OCI-LY3 (cell line): ENCODE measurements at regions not wholly inside any gene's neighbourhood (a gene's known extent, or its start where the extent isn't known, plus 50 kb on each side); places are given as distances from the start of the nearest gene placed in this dataset.

ENCODE experiments used
- H2AFZ ChIP-seq: fragments of 200-600, 300-600 bp; shearing (Covaris generic); 2 replicates; pipeline ENCODE4 v1.6.0; 2014; ENCODE audit warnings: antibody characterized with exemption, low read depth, low read length
- H3K27ac ChIP-seq: fragments of 200-600, 300-600 bp; sonication (generic); 2 replicates; pipeline ENCODE4 v1.5.1; 2014; ENCODE audit warnings: mild to moderate bottlenecking, low read length, moderate library complexity, mixed read lengths
- H3K27me3 ChIP-seq: fragments of 200-600, 300-600 bp; sonication (generic); 2 replicates; pipeline ENCODE4 v1.6.1; 2014; ENCODE audit warnings: low read depth, low read length, mixed read lengths
- H3K36me3 ChIP-seq: fragments of 200-600, 300-600 bp; sonication (generic); replicated peaks from 2 replicates; pipeline ENCODE3; 2014; ENCODE audit warnings: low read depth, low read length, mixed read lengths
- H3K4me1 ChIP-seq: fragments of 300-600, 200-600 bp; sonication (generic); 2 replicates; pipeline ENCODE4 v1.6.1; 2014; ENCODE audit warnings: low read length, mixed read lengths
- H3K4me2 ChIP-seq: fragments of 200-600, 300-600 bp; sonication (generic); 2 replicates; pipeline ENCODE4 v1.6.1; 2014; ENCODE audit warnings: low read length, mixed read lengths
- H3K4me3 ChIP-seq: fragments of 300-600, 200-600 bp; sonication (generic); 2 replicates; pipeline ENCODE4 v1.5.1; 2014; ENCODE audit warnings: antibody characterized with exemption, mild to moderate bottlenecking, low read length, moderate library complexity
- H3K79me2 ChIP-seq: fragments of 300-600, 200-600 bp; shearing (Covaris generic); 2 replicates; pipeline ENCODE4 v1.6.1; 2014; ENCODE audit warnings: mild to moderate bottlenecking, low read length, mixed read lengths
- H3K9ac ChIP-seq: fragments of 300-600, 200-600 bp; shearing (Covaris generic); 2 replicates; pipeline ENCODE4 v1.6.0; 2014; ENCODE audit warnings: mild to moderate bottlenecking, low read length, moderate library complexity
- H3K9me3 ChIP-seq: fragments of 200-600, 300-600 bp; shearing (Covaris generic); 2 replicates; pipeline ENCODE4 v1.6.1; 2014; ENCODE audit warnings: low read length, mixed read lengths; ENCODE audit not compliant: insufficient read depth
- H4K20me1 ChIP-seq: fragments of 200-600, 300-600 bp; sonication (generic); 2 replicates; pipeline ENCODE4 v1.6.1; 2016; ENCODE audit warnings: low read length, mixed read lengths; ENCODE audit not compliant: insufficient read depth
- CTCF ChIP-seq: fragments of 200-600, 300-600 bp; sonication (generic); IDR thresholded peaks from 2 replicates; pipeline ENCODE4 v1.5.1; 2014; ENCODE audit warnings: antibody characterized with exemption, low read length, low read depth
- EZH2phosphoT487 ChIP-seq: fragments of 200-600 bp; shearing (Covaris generic); IDR thresholded peaks from 2 replicates; pipeline ENCODE4 v1.6.1; 2018; ENCODE audit warnings: antibody characterized with exemption, mixed run types, low read depth

GRCh38 chr22:47597041-47597440 is 834.6 kb downstream of the TBC1D22A start:
- H3K4me2 ChIP-seq = no peak overlapping the region
- H3K9me3 ChIP-seq = no peaks in the 10 kb centered on the region

GRCh38 chr22:47596176-47596690 is 833.8 kb downstream of the TBC1D22A start:
- H2AFZ ChIP-seq = no peak overlapping the region

More at GRCh38 chr22:47597041-47597440, 834.6 kb downstream of the TBC1D22A start:
- H3K27ac ChIP-seq = no peak overlapping the region
- no peaks in the 10 kb centered on the region for H3K79me2 ChIP-seq
- H2AFZ ChIP-seq = no peak overlapping the region
- no peak overlapping the region for H3K4me3 ChIP-seq
- H3K9ac ChIP-seq = no peak overlapping the region
- H3K4me1 ChIP-seq = no peaks in the 10 kb centered on the region
- no peaks in the 10 kb centered on the region for H4K20me1 ChIP-seq
- no peak for TF ChIP-seq CTCF
- TF ChIP-seq EZH2phosphoT487 = no peak
- no peaks in the 10 kb centered on the region for H3K36me3 ChIP-seq
- no peaks in the 10 kb centered on the region for H3K27me3 ChIP-seq

GRCh38 chr22:47594836-47595521 is 832.5 kb downstream of the TBC1D22A start:
- no peaks in the 10 kb centered on the region for H3K36me3 ChIP-seq
- H3K9me3 ChIP-seq = no peaks in the 10 kb centered on the region
- no peaks in the 10 kb centered on the region for H3K4me1 ChIP-seq
- no peak overlapping the region for H3K4me2 ChIP-seq
- no peak overlapping the region for H3K27ac ChIP-seq
- no peak overlapping the region for H3K9ac ChIP-seq
- TF ChIP-seq CTCF (no peak), EZH2phosphoT487 (no peak)
- no peaks in the 10 kb centered on the region for H4K20me1 ChIP-seq
- no peaks in the 10 kb centered on the region for H3K79me2 ChIP-seq
- no peak overlapping the region for H2AFZ ChIP-seq
- H3K27me3 ChIP-seq = no peaks in the 10 kb centered on the region
- H3K4me3 ChIP-seq = no peak overlapping the region

More at GRCh38 chr22:47596176-47596690, 833.8 kb downstream of the TBC1D22A start:
- no peak for TF ChIP-seq EZH2phosphoT487
- TF ChIP-seq CTCF = no peak
- no peaks in the 10 kb centered on the region for H3K79me2 ChIP-seq
- H4K20me1 ChIP-seq = no peaks in the 10 kb centered on the region
- H3K9me3 ChIP-seq = no peaks in the 10 kb centered on the region
- no peaks in the 10 kb centered on the region for H3K36me3 ChIP-seq
- no peak overlapping the region for H3K27ac ChIP-seq
- no peak overlapping the region for H3K4me3 ChIP-seq
- no peak overlapping the region for H3K9ac ChIP-seq
- no peaks in the 10 kb centered on the region for H3K4me1 ChIP-seq
- H3K4me2 ChIP-seq = no peak overlapping the region
- H3K27me3 ChIP-seq = no peaks in the 10 kb centered on the region

GRCh38 chr22:47593911-47594311 is 831.5 kb downstream of the TBC1D22A start:
- TF ChIP-seq EZH2phosphoT487 (no peak), CTCF (no peak)
- Histone ChIP-seq H2AFZ (no peak overlapping the region), H3K9ac (no peak overlapping the region), H3K27ac (no peak overlapping the region), H3K4me2 (no peak overlapping the region), H4K20me1 (no peaks in the 10 kb centered on the region), H3K36me3 (no peaks in the 10 kb centered on the region), H3K4me1 (no peaks in the 10 kb centered on the region), H3K4me3 (no peak overlapping the region), H3K9me3 (no peaks in the 10 kb centered on the region), H3K27me3 (no peaks in the 10 kb centered on the region), H3K79me2 (no peaks in the 10 kb centered on the region)
